ENCODE measurements at regions not wholly inside any gene's neighbourhood (a gene's known extent, or its start where the extent isn't known, plus 50 kb on each side); places are given as distances from the start of the nearest gene placed in this dataset.
"Not testable (repeated sequence)": the region's sequence is repeated elsewhere in the genome, so short reads cannot be mapped to it uniquely, and the experiment has no call there.

DNA sequence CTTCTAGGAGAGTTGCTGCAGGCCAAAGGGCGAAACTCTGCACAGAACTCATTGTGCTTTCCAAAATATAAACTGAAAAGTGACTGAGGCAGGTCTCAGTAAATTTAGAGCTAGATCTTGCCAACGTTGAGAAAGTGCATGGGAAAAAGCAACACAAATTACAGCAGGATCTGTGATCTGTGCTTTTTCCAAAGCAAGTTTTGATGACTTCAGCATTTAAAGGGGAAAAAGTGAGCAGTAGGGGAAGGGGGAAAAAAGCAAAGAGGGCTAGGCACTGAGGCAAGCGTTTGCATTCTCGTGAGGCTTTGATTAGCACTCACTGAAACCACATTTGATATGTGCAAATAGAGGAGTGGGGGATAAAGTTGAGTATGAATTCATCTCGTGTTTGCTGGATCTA is 351.5 kb upstream of the NPAP1 start:
- not testable (repeated sequence) for DNase-seq

DNA sequence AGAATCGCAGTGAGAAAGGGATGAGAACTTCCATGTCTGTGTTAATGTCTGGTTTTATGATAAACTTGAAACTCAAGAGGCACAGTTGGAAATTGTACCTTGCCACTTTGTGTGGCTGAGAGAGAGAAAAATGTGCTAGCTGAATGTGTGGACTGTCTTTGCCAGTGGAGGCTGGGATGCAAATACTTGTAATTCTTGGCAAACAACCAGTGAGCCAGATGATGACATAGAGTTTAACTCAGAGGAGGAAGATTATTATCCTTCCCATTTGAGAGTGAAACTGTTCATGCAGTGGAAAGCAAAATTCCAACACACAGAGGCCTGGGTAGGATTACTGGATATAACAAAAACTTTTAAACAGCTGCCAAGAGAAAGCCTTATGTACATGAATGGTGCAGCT is 349.1 kb upstream of the NPAP1 start:
- not testable (repeated sequence) for DNase-seq

DNA sequence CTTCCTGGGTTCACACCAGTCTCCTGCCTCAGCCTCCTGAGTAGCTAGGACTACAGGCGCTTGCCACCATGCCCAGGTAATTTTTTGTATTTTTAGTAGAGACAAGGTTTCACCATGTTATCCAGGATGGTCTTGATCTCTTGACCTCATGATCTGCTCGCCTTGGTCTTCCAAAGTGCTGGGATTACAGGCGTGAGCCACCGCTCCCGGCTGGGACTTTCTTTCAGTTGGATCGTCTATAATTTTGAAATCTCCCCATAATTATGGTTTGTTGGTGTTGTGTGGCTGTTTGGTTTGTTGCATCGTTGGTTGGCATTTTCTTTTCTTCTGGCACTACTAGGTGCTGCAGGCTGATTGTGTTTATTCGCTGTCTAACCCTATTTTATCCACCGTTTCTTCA is 343.6 kb upstream of the NPAP1 start:
- not testable (repeated sequence) for DNase-seq

GRCh38 chr15:24341876-24342275 is 333.7 kb upstream of the NPAP1 start:
- DNase-seq, result not testable (repeated sequence)

DNA sequence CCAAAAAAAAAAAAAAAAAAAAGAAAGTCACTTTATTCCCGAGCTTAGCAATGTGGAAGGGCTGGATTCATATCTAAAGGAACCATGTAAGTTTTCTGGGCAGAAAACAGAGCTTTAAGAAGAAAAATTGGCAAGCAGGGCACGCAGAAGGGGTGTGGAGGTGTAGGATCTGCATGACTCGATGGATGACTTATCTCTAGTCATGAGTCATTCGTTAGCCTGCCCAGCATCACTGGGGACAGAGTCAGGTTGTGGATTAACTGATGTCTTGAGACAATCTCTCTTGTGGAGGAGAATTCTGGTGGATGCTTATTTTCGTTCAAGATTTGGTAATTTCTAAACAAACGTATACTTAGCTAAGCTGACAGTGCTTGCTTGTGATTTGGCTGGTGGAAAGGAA is 322.8 kb upstream of the NPAP1 start:
- not testable (repeated sequence) for DNase-seq

DNA sequence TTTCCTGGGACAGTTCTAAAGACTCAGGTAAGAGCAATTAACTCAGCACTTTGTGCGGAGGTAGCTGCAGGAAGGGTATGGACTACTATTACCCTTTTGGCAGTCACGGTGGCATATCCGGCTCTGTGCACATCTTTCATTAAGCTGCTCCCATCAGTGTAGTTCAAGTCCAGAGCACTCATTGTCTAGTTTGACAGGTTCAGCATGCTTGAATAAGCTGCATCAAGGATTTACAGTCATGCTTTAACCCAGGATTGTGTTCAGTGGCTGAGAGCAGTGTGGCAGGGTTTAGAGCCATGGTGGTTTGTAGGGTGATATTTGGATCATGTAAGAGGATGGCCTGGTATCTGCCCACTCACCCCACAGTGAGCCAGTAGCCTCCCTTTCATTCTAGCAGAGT is 294.5 kb upstream of the NPAP1 start:
- not testable (repeated sequence) for DNase-seq

GRCh38 chr15:24385258-24385657 is 290.3 kb upstream of the NPAP1 start:
- DNase-seq, result not testable (repeated sequence)

DNA sequence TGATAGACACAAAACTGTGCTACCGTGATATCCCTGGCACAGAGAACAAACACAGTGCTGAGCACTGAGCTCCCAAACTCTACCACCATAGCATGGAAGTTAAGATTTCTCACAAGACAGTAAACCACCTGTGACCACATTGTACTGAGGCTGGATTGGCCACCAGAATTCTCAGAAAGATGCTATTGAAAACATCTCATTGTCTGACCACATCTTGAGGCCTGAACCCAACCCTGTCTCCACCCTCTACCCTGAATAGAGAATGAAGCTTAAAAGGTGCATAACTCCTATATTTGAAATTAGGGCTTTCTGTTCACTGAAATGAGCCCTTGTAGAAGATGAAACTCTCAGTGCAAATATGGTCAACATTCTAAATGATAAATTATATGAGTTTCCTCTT is 281.3 kb upstream of the NPAP1 start:
- DNase-seq, result no peak

DNA sequence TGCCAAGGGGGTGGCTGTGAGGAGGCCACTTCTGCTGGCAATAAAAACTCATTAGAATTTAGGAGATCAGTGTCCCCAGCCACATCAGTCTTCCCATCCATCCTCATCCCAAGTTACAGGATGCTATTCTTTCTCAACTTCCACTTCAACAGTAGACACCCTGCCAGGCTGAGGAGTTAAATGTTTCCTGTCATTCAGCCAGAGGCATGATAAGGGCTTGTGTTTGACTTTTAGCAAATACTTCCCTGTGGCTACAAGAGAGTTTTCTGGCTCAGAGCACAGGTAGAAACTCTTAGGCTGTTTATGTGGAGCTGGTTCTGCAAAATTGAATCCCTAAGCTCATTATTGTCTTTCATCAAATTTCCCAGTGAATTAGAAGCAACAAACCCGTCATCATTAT is 262.9 kb upstream of the NPAP1 start:
- DNase-seq, result not testable (repeated sequence)

DNA sequence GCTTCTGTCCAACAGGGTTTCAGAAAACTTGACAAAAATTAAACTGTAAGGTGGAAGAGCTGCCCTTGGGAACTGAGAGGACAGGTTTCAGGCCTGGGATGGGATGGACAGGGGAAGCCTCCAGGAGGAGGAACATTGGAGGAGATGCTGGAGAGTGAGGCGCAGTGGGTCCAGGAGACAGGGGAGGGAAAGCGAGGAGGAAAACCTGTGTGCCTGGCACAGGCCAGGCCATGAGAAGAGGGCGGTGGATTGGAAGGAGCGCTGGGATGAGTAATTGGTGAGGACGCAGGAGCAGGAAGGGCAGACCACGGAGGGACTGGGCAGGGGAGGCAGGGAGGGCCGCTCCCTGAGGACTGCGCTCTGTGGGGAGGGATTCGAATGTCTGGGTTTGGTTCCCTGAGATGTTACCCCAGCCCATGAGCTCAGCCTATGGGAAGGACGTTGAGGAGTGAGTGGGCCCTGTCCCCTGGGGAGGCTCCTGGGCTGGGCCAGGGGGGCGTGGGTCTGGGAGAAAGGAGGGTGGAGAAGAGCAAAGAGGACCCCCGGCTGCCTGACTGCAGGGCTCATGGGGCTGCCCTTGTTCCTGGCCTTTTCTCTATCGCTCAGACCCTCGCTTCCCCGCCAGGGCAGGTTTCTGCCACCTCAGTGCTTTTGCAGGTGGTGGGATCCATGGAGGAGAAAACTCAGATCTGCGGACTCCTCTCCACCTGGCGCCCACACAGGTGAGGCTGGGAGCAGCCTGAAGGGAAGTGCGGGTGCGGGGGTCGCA is 249.1 kb upstream of the NPAP1 start:
- not testable (repeated sequence) for DNase-seq

GRCh38 chr15:24427055-24427400 is 248.5 kb upstream of the NPAP1 start:
- DNase-seq, result not testable (repeated sequence)

DNA sequence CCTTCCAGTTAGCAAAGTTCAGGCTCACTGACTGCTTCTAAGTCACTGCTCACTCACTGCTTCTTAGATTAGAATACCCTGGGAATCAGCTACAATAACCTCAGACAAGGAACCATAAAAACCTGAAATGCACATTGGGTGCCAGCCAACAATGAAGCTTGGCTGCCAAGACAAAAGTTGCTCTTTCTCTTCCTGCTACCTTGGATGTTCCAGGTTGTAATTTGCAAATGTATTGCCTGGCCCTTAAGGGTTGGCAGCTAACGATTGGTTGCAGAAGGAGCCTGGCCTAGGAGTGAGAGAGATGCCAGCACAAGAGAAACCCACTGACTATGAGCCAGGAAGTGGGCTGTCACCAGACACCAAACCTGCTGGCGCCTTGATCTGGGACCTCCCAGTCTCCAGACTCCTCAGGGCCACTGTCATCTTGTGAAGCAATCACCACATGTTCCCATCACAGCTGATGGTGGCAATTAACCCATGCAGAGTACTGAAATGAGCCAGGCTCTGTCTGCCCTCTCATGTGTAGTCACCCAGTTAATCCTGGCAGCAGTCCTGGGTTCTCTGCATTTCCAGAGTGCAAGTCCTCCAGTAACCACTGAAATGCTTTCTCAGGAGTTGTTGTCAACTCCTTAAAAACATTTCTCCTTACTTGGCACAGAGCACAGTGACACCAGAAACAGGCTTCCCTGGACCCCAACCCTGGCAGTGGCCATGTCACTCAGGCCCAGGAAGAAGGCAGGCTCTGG is 240.3 kb upstream of the NPAP1 start:
- DNase-seq, result not testable (repeated sequence)

GRCh38 chr15:24437270-24437669 is 238.3 kb upstream of the NPAP1 start:
- not testable (repeated sequence) for DNase-seq

GRCh38 chr15:24437735-24438134 is 237.8 kb upstream of the NPAP1 start:
- not testable (repeated sequence) for DNase-seq

DNA sequence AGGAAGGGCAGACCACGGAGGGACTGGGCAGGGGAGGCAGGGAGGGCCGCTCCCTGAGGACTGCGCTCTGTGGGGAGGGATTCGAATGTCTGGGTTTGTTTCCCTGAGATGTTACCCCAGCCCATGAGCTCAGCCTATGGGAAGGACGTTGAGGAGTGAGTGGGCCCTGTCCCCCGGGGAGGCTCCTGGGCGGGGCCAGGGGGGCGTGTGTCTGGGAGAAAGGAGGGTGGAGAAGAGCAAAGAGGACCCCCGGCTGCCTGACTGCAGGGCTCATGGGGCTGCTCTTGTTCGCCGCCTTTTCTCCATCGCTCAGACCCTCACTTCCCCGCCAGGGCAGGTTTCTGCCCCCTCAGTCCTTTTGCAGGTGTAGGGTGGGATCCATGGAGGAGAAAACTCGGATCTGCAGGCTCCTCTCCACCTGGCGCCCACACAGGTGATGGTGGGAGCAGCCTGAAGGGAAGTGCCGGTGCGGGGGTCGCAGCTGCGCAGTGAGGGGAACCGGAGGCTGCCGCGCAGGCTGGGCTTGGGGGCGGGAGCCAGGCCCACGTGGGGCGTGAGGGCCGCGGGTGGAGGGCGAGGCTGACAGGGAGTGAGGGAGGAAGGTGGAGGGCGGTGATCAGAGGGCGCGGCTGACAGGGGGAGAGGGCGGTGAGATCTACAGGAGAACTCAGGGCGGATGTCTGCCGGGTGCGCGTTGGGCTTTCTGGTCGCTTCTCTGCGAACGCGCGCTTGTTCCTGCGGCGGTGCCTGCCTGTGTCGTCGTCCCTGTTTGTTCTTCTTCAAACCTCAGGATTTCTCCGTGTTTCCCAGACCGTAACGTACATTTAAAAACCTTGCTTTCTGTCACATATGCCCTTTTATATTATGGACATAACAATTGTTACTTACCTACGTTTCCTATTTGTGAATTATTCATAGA is 198.2 kb upstream of the NPAP1 start:
- DNase-seq, result not testable (repeated sequence)

DNA sequence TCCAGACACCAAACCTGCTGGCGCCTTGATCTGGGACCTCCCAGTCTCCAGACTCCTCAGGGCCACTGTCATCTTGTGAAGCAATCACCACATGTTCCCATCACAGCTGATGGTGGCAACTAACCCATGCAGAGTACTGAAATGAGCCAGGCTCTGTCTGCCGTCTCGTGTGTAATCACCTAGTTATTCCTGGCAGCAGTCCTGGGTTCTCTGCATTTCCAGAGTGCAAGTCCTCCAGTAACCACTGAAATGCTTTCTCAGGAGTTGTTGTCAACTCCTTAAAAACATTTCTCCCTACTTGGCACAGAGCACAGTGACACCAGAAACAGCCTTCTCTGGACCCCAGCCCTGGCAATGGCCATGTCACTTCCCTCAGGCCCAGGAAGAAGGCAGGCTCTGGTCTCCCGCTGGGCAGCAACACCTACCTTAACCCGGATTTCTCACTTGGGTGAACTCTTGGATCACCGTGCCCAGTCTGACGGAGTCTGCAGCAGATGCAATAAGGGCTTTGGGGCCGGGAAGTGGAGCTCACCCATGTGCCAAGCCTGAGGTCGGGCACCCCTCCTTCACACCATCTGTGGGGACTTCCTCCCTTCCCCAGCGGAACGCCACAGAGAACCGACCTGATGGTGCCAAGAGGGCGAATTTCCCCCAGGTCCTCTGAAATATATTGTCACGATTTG is 189.5 kb upstream of the NPAP1 start:
- not testable (repeated sequence) for DNase-seq

GRCh38 chr15:24488164-24488907 is 187.2 kb upstream of the NPAP1 start:
- not testable (repeated sequence) for DNase-seq

- DNase-seq, result not testable (repeated sequence)
Observed at GRCh38 chr15:24505216-24505615, 170.4 kb upstream of the NPAP1 start.

GRCh38 chr15:24509714-24510113 is 165.9 kb upstream of the NPAP1 start:
- DNase-seq, result not testable (repeated sequence)

DNA sequence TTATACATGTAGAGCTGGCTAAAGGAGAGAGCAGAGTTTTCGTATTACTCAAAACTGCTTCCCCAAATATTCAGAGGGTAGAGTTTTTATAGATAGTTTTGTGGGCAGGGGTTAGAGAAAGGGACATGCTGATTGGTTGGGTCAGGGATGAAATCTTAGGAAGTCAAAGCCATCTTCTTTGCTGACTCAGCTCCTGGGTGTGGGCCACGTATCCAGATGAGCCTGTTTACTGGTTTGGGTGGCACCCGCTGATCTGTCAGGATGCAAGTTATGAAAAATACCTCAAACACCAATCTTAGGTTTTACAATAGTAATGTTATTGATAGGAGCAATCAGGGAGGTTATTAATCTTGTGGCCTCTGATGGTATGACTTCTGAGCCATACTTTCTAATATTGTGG is 164.0 kb upstream of the NPAP1 start:
- not testable (repeated sequence) for DNase-seq

DNA sequence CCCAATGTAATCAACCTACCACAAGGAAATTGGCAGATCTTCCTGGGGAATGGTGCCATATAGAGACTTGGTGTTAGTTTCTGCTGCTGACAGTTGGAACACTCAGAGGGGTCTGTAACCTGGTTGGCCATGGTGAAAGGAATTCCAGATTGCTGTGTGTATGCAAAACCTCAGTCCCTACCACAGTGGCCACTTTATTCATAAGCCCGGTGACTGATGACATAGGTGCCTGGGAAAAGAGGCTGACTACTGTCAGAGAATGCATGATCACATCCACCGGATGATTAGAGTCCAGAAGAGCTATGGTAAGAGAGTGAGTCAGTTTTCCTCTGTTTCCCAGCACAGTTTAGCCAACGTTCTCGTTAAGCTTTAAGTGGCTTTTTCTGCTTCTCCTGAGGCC is 156.8 kb upstream of the NPAP1 start:
- not testable (repeated sequence) for DNase-seq

- not testable (repeated sequence) for DNase-seq
Observed at GRCh38 chr15:24531235-24531634, 144.3 kb upstream of the NPAP1 start.

Data from activated CD4-positive, alpha-beta T cell treated with anti-CD3 and anti-CD28 coated beads, Interleukin-10, Interleukin-2, amounts not matched to agents 100 ng/mL and 50 ng/mL, durations not matched to agents 16 hours and 8 hours (primary cell).